ENCODE measurements at regions not wholly inside any gene's neighbourhood (a gene's known extent, or its start where the extent isn't known, plus 50 kb on each side); places are given as distances from the start of the nearest gene placed in this dataset.

DNA sequence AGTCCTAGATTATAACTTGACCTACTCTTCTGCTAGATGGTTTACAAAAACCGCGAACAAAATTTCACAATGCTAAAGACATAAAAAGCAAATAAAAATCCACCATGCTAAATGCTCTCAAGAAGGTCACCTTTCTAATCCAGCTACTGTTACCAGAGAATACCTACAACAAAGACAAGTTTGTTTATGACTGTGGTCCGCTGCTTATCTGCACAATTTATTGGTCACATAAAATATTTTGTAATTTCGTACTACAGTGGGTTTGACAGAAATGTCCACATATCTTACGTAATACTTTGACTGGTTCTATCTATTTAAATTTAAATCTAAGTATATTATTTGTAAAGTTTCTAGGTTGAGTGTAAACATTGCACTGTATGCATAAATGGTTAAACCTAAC is 257.6 kb upstream of the ZNF608 start:
- Histone ChIP-seq H3K27me3 (ENCODE audit: low read depth) (no peaks in the 10 kb centered on the region), H3K9me3 (replicated peaks) (no peaks in the 10 kb centered on the region), H3K4me3 (no peak overlapping the region), H3K4me1 (no peaks in the 10 kb centered on the region), H3K36me3 (no peaks in the 10 kb centered on the region), H3K27ac (replicated peaks) (no peak overlapping the region)
- DNase-seq, result no peak
- intact Hi-C loops (cut with micrococcal nuclease), result no loop called here
- TF ChIP-seq, protein P1, sequence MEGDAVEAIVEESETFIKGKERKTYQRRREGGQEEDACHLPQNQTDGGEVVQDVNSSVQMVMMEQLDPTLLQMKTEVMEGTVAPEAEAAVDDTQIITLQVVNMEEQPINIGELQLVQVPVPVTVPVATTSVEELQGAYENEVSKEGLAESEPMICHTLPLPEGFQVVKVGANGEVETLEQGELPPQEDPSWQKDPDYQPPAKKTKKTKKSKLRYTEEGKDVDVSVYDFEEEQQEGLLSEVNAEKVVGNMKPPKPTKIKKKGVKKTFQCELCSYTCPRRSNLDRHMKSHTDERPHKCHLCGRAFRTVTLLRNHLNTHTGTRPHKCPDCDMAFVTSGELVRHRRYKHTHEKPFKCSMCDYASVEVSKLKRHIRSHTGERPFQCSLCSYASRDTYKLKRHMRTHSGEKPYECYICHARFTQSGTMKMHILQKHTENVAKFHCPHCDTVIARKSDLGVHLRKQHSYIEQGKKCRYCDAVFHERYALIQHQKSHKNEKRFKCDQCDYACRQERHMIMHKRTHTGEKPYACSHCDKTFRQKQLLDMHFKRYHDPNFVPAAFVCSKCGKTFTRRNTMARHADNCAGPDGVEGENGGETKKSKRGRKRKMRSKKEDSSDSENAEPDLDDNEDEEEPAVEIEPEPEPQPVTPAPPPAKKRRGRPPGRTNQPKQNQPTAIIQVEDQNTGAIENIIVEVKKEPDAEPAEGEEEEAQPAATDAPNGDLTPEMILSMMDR (IDR thresholded peaks at IDR 0.05; ENCODE audit: borderline replicate concordance), result no peak

DNA sequence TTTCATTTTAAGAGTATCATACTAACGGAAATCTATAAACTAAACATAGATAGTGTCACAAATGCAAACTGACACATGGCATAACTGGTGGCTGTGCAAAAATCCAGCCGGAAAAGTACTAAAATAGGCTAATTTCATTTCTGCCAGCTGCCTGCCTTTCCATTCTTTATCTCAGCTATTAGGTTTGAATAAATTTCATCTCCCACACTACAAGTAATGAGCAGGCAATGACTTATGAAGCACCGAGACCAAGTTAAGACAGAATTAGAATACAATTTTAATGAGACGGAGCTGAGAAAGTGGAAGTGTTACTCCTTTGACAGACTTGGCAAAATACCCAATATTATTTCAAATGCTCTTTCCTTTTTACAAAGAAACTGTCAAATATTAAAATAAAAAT is 258.8 kb upstream of the ZNF608 start:
- DNase-seq, result no peak
- Histone ChIP-seq H3K27me3 (ENCODE audit: low read depth) (no peaks in the 10 kb centered on the region), H3K4me1 (no peaks in the 10 kb centered on the region), H3K36me3 (no peaks in the 10 kb centered on the region), H3K9me3 (replicated peaks) (no peaks in the 10 kb centered on the region), H3K27ac (replicated peaks) (no peak overlapping the region), H3K4me3 (no peak overlapping the region)
- intact Hi-C loops (cut with micrococcal nuclease), result no loop called here
- TF ChIP-seq, protein P1 (IDR thresholded peaks at IDR 0.05; ENCODE audit: borderline replicate concordance), result no peak

DNA sequence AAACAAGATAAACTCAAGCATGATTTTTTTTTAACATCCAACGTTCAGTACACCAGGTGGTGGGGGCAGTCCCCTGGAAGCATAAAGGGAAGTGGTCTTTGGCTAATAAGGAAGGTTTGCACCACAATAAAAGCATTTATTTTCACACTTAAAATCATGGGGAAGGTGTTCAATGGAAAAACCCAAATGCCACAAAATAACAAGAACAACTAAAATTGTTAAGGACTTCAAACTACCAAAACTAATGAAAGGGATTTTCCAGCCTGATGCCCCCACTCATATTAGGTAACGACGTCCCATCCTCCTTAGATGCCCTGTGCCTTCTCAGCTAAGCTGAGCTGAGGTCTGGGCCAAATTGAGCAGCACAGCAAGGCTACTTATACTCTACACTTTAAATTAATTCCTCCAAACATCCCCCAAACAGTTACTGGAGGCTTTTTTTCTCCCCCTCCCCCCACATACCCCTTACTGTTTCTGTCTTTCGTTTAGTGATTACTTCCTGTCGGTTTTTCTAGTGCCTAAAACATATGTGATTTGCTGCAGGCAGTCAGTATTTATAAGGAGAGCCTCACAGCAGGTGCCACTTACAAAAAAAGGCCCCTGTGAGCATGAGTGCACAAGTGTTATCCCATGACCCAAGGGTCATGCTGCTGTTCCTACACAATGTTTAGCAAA is 259.7 kb upstream of the ZNF608 start:
- H3K27me3 ChIP-seq (ENCODE audit: low read depth), result no peaks in the 10 kb centered on the region
- no peak overlapping the region for H3K4me3 ChIP-seq
- no peaks in the 10 kb centered on the region for H3K36me3 ChIP-seq
- no peak overlapping the region for H3K27ac ChIP-seq (replicated peaks)
- no peaks in the 10 kb centered on the region for H3K9me3 ChIP-seq (replicated peaks)
- DNase-seq, result no peak
- no peaks in the 10 kb centered on the region for H3K4me1 ChIP-seq
- intact Hi-C loops (cut with micrococcal nuclease), result no loop called here
- TF ChIP-seq, protein P1 (IDR thresholded peaks at IDR 0.05; ENCODE audit: borderline replicate concordance), result no peak

DNA sequence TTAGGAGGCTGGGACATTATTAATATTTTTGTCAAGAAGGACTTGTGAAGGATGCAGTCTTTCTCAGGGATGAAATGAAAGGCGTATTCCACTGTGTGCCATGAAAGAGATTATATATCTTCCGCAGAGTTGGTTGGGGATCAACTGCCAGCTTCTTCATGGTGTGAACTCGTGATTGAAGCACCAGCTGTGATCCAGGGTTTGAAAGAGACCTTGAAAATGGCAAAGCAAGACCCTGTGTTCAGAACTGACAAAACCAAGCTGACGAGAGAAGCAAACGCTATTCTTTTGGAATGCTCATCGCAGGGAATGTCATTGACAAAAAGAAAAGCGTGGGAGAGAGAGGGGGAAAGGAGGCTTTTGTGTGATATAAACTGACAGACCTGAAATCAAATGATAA is 263.9 kb upstream of the ZNF608 start:
- Histone ChIP-seq H3K4me3 (no peak overlapping the region), H3K4me1 (peaks cover 13% of the 10 kb centered on the region), H3K27ac (replicated peaks) (no peak overlapping the region), H3K9me3 (replicated peaks) (no peaks in the 10 kb centered on the region), H3K27me3 (ENCODE audit: low read depth) (no peaks in the 10 kb centered on the region), H3K36me3 (no peaks in the 10 kb centered on the region)
- TF ChIP-seq, protein P1 (IDR thresholded peaks at IDR 0.05; ENCODE audit: borderline replicate concordance), result no peak
- DNase-seq, result no peak
- intact Hi-C loops (cut with micrococcal nuclease), result no loop called here

DNA sequence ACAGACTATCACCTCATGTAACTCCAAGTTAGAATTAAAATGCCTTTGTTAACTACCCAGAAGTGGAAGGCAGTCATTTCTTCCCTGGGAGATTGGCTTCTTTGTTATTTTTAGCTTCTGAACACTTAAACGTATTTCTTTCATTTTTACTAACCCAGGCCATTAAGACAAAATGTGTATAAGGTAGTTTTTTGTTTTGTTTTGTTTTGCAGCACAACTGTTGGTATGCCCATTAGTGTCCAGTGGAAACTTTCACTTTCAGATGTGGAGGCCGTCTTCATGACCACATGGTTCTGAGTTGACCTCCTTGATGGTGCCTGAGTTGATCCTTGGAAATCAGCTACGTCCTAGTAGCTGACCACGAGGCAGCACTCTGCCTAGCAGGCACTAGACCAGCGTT is 264.6 kb upstream of the ZNF608 start:
- intact Hi-C loops (cut with micrococcal nuclease), result no loop called here
- no peak overlapping the region for H3K27ac ChIP-seq (replicated peaks)

More for the DNA sequence above, 264.6 kb upstream of the ZNF608 start:
- Histone ChIP-seq H3K4me3 (no peak overlapping the region), H3K36me3 (no peaks in the 10 kb centered on the region), H3K9me3 (replicated peaks) (no peaks in the 10 kb centered on the region), H3K4me1 (peaks cover 13% of the 10 kb centered on the region), H3K27me3 (ENCODE audit: low read depth) (no peaks in the 10 kb centered on the region)
- TF ChIP-seq, protein P1 (IDR thresholded peaks at IDR 0.05; ENCODE audit: borderline replicate concordance), result no peak
- no peak for DNase-seq

Measured in left ventricle myocardium inferior (tissue), 1 donor.